Left lung (tissue), 4 donors: ENCODE measurements at regions not wholly inside any gene's neighbourhood (a gene's known extent, or its start where the extent isn't known, plus 50 kb on each side); places are given as distances from the start of the nearest gene placed in this dataset.

Experiments
- ATAC-seq: fragments of 200-7000 bp; cut with Tn5 transposase; one replicate; pipeline ENCODE4 v1.9.1; 2020; ENCODE audit warnings: moderate library complexity
- DNase-seq, 4 donors: peaks; one replicate each; pipeline ENCODE4 v3.0.0-alpha.2; 2013 to 2020
- H3K27ac ChIP-seq, 2 donors: fragments of 200-600 bp; sonication (generic) in 1 of 2; one replicate each; pipeline versions ENCODE4 v1.5.0 to v1.8.0; 2020 to 2021
- H3K27me3 ChIP-seq, 2 donors: fragments of 200-600 bp; sonication (generic) in 1 of 2; one replicate each; pipeline versions ENCODE4 v1.5.0 to v1.8.0; 2020 to 2021
- H3K36me3 ChIP-seq, 2 donors: fragments of 200-600 bp; sonication (generic) in 1 of 2; one replicate each; pipeline versions ENCODE4 v1.5.0 to v1.8.0; 2020 to 2021
- H3K4me1 ChIP-seq, 2 donors: fragments of 200-600 bp; one replicate each; pipeline ENCODE4 v1.8.0; 2021
- H3K4me3 ChIP-seq, 2 donors: fragments of 200-600 bp; sonication (generic) in 1 of 2; one replicate each; pipeline versions ENCODE4 v1.5.0 to v1.8.0; 2020 to 2021; ENCODE audit warnings: mild to moderate bottlenecking in 1 of 2
- H3K9me3 ChIP-seq, 2 donors: fragments of 200-600 bp; sonication (generic) in 1 of 2; one replicate each; pipeline versions ENCODE4 v1.5.0 to v1.8.0; 2020 to 2021
- intact Hi-C, 2 donors: fragments of 100-400 bp; cut with DNase I; formaldehyde crosslinking; loops; one replicate each; pipeline versions ENCODE4 v1.11.2 to v1.14.2; 2022
- TF ChIP-seq, protein P1 (sequence below), 2 donors: fragments of 200-600 bp; sonication (generic) in 1 of 2; IDR thresholded peaks; one replicate each; pipeline versions ENCODE4 v1.5.0 to v1.8.0; 2021; ENCODE audit warnings: antibody characterized with exemption in 2 of 2
- donor health status: DM: no; HTN: yes; CAD: no.
- donor health status: DM: no; HTN: no; CAD: no.

DNA sequence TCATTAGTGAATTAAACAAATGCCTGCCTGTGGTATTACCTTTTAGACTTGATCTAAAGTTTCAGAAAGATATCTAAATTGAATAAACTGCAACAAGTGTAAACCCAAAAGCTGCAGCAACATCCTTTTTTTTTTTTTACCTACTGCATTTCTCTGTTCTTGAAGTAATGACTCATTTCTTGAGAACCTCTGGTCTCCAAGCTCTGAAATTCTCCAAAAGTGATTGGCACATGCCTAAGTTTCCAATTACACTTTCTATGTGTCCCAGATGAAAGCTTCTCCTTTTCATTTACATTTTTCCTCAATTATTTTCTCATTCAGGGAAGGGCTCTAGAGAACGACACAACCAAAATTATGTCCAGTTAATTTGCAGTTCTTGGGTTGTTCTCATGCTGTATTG, 435.2 kb upstream of the DCN start:
- H3K27me3 ChIP-seq = no peaks in the 10 kb centered on the region
- H3K27ac ChIP-seq = no peak overlapping the region
- TF ChIP-seq, protein P1, sequence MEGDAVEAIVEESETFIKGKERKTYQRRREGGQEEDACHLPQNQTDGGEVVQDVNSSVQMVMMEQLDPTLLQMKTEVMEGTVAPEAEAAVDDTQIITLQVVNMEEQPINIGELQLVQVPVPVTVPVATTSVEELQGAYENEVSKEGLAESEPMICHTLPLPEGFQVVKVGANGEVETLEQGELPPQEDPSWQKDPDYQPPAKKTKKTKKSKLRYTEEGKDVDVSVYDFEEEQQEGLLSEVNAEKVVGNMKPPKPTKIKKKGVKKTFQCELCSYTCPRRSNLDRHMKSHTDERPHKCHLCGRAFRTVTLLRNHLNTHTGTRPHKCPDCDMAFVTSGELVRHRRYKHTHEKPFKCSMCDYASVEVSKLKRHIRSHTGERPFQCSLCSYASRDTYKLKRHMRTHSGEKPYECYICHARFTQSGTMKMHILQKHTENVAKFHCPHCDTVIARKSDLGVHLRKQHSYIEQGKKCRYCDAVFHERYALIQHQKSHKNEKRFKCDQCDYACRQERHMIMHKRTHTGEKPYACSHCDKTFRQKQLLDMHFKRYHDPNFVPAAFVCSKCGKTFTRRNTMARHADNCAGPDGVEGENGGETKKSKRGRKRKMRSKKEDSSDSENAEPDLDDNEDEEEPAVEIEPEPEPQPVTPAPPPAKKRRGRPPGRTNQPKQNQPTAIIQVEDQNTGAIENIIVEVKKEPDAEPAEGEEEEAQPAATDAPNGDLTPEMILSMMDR (IDR thresholded peaks at IDR 0.05) = no peak
- H3K36me3 ChIP-seq = no peaks in the 10 kb centered on the region
- H3K4me3 ChIP-seq = no peak overlapping the region
- no peaks in the 10 kb centered on the region for H3K9me3 ChIP-seq
- no peaks in the 10 kb centered on the region for H3K4me1 ChIP-seq
- ATAC-seq = peak; percentile 74
- no peak for DNase-seq
- intact Hi-C loops = no loop called here

DNA sequence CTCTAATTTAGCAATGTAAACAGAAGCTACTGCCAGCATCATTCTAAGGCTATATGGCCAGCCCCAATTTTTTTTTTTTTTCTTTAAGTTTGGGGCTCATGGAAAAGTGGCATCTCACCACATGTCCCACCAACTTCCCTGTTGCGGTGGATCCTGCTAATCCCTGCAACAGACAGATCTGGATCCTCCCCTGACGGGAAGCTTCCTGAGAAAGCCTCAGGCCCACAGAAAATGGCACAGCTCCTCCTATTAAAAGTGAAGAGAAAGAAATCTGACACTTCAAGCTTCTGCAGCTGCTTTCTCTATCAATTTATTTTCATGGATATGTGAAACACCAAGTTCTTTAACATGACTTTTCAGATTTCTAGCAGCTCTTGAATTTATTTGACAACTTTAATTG, 433.8 kb upstream of the DCN start:
- no peaks in the 10 kb centered on the region for H3K9me3 ChIP-seq
- H3K36me3 ChIP-seq = no peaks in the 10 kb centered on the region
- TF ChIP-seq, protein P1 (IDR thresholded peaks at IDR 0.05) = no peak
- no peak overlapping the region for H3K27ac ChIP-seq
- no peaks in the 10 kb centered on the region for H3K27me3 ChIP-seq
- intact Hi-C loops = no loop called here
- no peak for ATAC-seq
- DNase-seq = no peak
- no peak overlapping the region for H3K4me3 ChIP-seq
- H3K4me1 ChIP-seq = no peaks in the 10 kb centered on the region

DNA sequence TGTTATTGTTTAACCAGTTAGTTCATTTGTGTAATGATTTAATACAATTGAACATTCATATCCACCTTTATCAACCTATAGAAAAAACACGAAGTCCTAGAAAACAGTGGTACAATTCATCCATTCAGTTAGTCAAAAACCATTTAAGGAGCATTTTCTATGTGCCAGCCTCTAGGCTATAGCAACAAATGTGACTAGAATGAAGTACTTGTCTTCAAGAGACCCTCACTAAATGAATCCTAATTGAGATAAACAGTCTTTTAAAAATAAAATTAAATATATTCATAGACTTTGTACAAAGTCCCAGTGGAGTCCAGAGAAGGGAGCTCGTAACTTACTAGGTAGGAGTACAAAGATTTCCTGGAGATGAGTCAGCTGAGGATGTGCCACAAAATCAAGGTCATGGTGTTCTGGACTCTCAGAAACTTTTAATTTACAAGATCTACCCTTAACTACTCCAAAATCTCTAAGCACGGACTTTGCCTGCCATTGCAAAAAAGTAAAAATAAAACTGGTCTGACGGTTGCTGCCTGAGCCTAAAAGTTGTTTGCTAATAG, 430.7 kb upstream of the DCN start:
- Histone ChIP-seq H3K4me3 (no peak overlapping the region), H3K27ac (no peak overlapping the region), H3K9me3 (no peaks in the 10 kb centered on the region), H3K27me3 (no peaks in the 10 kb centered on the region), H3K36me3 (no peaks in the 10 kb centered on the region), H3K4me1 (no peaks in the 10 kb centered on the region)
- ATAC-seq (no peak), DNase-seq (no peak)
- TF ChIP-seq, protein P1 (IDR thresholded peaks at IDR 0.05) = no peak
- intact Hi-C loops = no loop called here

DNA sequence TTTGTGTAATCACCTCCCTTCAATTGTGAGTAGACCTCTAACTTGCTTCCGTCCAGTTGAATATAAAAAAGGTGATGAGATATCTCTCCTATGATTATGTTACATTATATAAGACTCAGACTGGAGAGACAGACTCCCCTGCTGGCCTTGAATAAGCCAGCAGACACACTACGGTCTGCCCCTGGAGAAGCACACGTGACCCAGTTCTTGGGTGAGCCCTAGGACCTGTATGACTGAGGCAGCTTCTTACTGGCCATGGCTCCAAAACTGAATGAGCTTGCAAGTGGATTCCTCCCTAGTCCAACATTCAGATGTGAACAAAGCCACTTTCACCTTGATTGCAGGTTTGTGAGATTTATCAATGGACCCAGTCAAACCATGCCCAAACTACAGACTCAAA, 427.9 kb upstream of the DCN start:
- Histone ChIP-seq H3K9me3 (no peaks in the 10 kb centered on the region), H3K27me3 (no peaks in the 10 kb centered on the region), H3K4me3 (no peak overlapping the region), H3K4me1 (no peaks in the 10 kb centered on the region), H3K36me3 (no peaks in the 10 kb centered on the region), H3K27ac (no peak overlapping the region)
- intact Hi-C loops = no loop called here
- TF ChIP-seq, protein P1 (IDR thresholded peaks at IDR 0.05) = no peak
- ATAC-seq (no peak), DNase-seq (no peak)

DNA sequence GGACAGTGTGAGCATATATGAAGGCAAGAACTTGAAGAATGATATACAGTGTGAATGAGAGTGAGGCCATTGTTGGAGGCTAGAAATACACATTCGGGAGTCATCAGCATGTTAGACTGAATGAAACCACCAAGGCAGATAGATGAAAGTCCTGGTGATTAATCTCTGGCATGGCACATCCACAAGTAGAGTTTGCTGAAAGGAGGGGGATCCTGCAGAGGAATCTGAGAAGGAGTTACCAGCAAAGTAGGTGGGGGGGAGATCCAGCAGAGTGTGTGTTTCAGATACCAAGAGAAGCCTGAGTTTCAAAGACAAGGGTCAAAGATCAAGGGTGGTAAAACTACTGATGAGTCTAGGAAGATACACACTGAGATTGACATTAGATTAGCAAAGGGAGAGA, 426.7 kb upstream of the DCN start:
- H3K36me3 ChIP-seq = no peaks in the 10 kb centered on the region
- no peak overlapping the region for H3K4me3 ChIP-seq
- H3K9me3 ChIP-seq = no peaks in the 10 kb centered on the region
- no peaks in the 10 kb centered on the region for H3K4me1 ChIP-seq
- no peak for DNase-seq
- ATAC-seq = no peak
- no peaks in the 10 kb centered on the region for H3K27me3 ChIP-seq
- no peak overlapping the region for H3K27ac ChIP-seq
- intact Hi-C loops = no loop called here
- TF ChIP-seq, protein P1 (IDR thresholded peaks at IDR 0.05) = no peak
